ENCODE measurements at regions not wholly inside any gene's neighbourhood (a gene's known extent, or its start where the extent isn't known, plus 50 kb on each side); places are given as distances from the start of the nearest gene placed in this dataset.
"Not testable (repeated sequence)": the region's sequence is repeated elsewhere in the genome, so short reads cannot be mapped to it uniquely, and the experiment has no call there.

DNA sequence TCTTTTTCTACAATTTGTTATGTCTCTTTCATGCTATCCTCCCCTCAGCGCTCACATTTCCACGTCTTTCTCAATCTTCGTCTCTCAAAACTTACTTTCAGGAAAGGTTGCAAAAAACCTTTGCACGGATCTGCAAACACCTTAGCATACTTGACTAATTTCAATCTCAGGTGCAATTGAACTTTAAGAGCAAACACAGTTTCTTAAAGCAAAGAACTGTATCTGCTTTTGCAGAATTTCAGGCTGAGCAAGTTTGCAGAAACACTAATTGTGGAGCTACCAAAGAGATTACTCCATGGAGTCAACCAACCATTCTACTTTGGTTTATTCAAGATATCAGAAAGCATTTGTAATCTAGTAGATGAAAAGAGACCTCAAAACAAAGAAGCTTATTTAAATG, 668.2 kb upstream of the MARCKS start:
- H3K27me3 Mint-ChIP-seq: no peaks in the 10 kb centered on the region

DNA sequence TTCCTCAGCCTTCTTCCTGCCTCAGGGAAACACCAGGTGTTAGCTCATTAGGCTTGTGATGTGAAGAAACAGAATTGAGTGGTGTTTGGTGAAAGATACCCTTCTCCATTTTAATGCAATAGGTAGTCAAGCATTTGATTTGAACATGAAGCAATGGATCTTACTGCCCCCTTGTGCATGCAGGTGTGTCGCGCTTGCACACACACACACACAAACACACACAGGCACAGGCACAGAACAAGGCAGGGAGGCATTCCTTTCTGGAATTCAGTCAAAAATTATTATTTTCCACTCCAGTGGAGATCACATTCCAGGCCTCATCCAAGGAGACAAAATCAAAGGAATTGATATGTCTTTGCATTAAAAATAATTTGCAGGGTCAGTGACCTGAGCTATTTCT, 667.0 kb upstream of the MARCKS start:
- Mint-ChIP-seq H3K9me3 (no peaks in the 10 kb centered on the region), H3K4me1 (no peaks in the 10 kb centered on the region)

More for the DNA sequence above, 668.2 kb upstream of the MARCKS start:
- no peak for ATAC-seq
- no peak for DNase-seq
- H3K9me3 Mint-ChIP-seq: peaks cover 0 to 3% of the 10 kb centered on the region in 2 donors
- no peak overlapping the region for H3K4me3 Mint-ChIP-seq
- H3K27ac Mint-ChIP-seq: no peak overlapping the region
- H3K4me1 Mint-ChIP-seq: no peaks in the 10 kb centered on the region

DNA sequence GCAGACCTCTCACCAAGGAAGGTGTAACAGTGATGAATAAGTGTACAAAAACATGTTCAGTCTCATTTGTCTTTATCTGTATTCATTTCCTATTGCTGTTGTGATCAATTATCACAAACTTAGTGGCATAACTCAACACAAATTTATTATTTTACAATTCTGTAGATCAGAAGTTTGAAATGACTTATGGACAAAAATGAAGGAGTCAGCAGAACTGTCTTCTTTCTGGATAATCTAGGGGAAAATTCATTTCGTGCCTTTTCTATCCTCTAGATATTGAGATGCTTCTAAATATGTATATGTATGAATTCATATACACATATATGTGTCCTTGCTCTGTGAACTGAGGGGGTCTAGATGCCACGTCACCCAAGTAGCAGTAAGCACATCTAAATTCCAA, 663.1 kb upstream of the MARCKS start:
- H3K9me3 Mint-ChIP-seq: no peaks in the 10 kb centered on the region
- H3K27ac Mint-ChIP-seq: no peak overlapping the region
- no peak overlapping the region for H3K4me3 Mint-ChIP-seq
- no peaks in the 10 kb centered on the region for H3K27me3 Mint-ChIP-seq
- no peak for DNase-seq
- no peaks in the 10 kb centered on the region for H3K4me1 Mint-ChIP-seq
- no peak for ATAC-seq

More for the DNA sequence above, 667.0 kb upstream of the MARCKS start:
- no peaks in the 10 kb centered on the region for H3K27me3 Mint-ChIP-seq
- H3K27ac Mint-ChIP-seq: no peak overlapping the region
- DNase-seq (no peak), ATAC-seq (no peak)
- H3K4me3 Mint-ChIP-seq: no peak overlapping the region

DNA sequence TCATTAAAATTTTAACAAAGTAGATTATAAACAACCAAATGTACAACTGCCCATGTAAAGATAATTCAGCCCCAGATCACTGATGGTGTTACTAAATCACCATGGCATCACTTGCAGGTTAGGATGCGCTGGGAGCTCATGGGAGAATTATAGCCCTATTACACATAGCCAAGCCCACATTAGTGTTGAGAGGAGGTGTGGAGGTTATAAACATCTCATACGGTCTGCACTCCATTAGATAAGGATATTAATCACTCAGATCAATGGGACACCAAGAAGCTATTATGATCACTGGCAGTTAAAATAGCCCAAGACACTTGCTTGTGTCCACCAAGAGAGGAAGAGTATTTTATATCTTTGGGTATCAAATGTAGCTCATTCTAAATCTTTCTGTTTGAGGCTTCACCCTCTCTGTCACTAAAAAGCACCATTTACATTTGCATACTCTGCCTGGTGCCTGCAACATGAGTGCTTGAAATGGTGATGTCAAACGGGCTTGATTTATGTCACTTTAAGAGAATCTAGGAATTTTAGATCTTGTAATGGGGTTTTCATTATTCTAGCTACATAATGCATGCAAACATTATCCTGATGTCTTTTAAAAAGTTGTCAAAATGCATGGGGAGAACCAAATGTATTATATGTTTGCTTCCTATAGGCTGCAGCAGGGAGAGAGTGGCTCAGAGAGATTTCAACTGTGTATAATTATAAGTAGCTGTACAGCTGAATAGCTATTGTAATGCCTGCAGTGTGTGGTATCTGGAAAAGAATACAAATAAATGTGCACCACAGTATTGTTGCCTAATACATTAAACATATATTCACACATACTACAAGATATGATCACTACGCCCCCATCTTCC, 654.1 kb upstream of the MARCKS start:
- DNase-seq (no peak), ATAC-seq (no peak)
- Mint-ChIP-seq H3K27ac (no peak overlapping the region), H3K4me3 (no peak overlapping the region), H3K4me1 (no peaks in the 10 kb centered on the region), H3K27me3 (no peaks in the 10 kb centered on the region), H3K9me3 (no peaks in the 10 kb centered on the region)

DNA sequence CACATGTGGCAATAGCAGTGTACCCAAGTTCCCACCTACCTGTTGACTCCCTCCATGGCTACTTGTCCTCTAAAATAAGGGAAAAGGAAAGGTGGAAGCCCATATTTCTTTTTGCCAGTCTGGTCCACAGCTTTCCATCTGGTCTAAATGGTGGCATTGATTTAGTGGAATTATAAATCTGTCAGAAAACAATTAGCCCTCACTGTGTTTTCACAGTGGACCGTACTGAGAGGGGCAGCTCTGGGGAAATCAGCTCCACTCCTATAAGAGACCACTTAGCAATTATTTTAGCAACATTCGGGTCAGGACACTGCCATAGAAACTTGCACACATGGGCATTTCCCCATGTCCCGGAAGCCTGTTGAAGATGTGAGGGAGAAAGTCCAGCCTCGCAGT, 653.4 kb upstream of the MARCKS start:
- Mint-ChIP-seq H3K27me3 (no peaks in the 10 kb centered on the region), H3K27ac (no peak overlapping the region), H3K4me3 (no peak overlapping the region), H3K4me1 (no peaks in the 10 kb centered on the region), H3K9me3 (no peaks in the 10 kb centered on the region)
- ATAC-seq: no peak
- DNase-seq: no peak

DNA sequence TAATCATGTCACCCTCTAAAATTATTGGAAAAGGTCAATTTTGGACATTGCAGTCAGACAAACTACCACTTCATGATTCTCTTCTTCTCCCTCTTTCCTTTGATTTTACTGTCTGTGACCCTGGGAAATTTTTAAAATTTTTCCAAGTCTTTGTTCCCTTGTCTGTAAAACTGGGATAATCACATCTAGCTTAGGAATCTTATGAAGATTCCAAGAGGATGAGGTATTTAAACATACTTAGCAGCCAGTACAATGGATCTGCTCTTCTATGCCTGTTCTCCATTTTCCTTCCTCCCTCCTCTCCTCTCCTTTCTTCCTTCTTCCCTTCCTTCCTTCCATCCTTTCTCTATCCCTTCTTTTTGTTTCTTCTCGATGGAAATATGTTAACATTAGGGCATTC, 651.6 kb upstream of the MARCKS start:
- ATAC-seq (no peak), DNase-seq (no peak)
- H3K9me3 Mint-ChIP-seq: no peaks in the 10 kb centered on the region
- no peak overlapping the region for H3K4me3 Mint-ChIP-seq
- no peaks in the 10 kb centered on the region for H3K27me3 Mint-ChIP-seq
- H3K27ac Mint-ChIP-seq: no peak overlapping the region
- H3K4me1 Mint-ChIP-seq: no peaks in the 10 kb centered on the region

DNA sequence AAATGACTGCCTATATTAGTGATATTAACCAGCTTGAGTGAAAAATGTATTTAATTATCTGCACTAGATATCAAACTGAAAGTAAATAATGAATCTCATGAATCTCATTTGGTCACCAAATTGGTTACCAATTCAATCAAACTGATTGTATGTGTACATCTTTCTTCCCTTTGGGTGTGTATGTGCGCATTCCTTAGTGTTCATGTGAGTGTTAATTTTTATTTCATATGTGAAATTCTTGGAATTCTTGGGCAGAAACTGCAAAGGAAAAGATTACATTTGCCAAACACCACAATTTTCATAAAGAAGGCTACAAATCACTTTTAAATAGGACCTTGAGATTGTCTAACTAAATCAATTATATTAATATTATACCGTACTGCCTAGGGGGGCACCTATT, 648.4 kb upstream of the MARCKS start:
- no peaks in the 10 kb centered on the region for H3K4me1 Mint-ChIP-seq
- H3K27me3 Mint-ChIP-seq: no peaks in the 10 kb centered on the region
- no peak for DNase-seq
- no peaks in the 10 kb centered on the region for H3K9me3 Mint-ChIP-seq
- H3K27ac Mint-ChIP-seq: no peak overlapping the region
- no peak for ATAC-seq
- no peak overlapping the region for H3K4me3 Mint-ChIP-seq

DNA sequence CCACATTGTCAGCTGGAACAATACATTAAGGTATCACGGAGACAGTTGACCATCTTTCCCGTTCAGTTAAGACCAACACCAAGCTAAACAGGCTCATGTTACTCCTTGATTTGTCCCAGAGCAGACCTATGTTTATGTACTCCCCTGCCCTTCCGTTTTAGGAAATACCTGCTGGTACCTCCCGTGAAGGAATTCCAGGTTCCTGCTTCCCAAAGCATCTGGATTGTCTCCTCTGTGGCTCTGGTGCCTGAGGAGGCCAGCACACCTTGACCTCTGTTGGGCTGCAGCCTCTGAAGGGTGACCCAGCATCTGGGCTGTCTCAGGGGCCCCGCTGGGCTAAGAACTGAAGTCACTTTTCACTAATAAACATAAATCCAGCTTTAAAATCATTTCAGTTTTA, 647.8 kb upstream of the MARCKS start:
- Mint-ChIP-seq H3K9me3 (no peaks in the 10 kb centered on the region), H3K27me3 (no peaks in the 10 kb centered on the region), H3K4me1 (no peaks in the 10 kb centered on the region), H3K4me3 (no peak overlapping the region), H3K27ac (no peak overlapping the region)
- DNase-seq (no peak), ATAC-seq (no peak)

DNA sequence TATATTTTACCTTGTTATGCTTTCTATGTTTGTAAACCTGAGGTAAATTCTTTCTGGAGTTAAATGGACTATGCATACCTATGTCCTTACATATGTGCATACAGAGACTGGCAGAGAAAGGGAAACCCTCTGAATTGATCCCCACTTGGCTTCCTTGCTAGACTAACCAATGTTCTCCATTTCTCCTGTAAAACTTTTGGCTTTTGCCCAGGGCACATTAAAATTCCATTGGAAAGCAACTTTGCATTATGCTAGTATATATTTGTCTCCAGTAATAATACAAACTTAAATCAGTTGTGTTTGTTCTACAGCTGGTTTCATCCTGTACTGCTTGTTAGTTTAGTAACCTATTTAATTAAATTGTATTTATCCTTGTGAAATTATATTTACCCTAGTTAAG, 646.0 kb upstream of the MARCKS start:
- Mint-ChIP-seq H3K27ac (no peak overlapping the region), H3K4me1 (no peaks in the 10 kb centered on the region), H3K27me3 (no peaks in the 10 kb centered on the region), H3K4me3 (no peak overlapping the region), H3K9me3 (peaks cover 0 to 7% of the 10 kb centered on the region in 2 donors)
- DNase-seq (no peak), ATAC-seq (no peak)

DNA sequence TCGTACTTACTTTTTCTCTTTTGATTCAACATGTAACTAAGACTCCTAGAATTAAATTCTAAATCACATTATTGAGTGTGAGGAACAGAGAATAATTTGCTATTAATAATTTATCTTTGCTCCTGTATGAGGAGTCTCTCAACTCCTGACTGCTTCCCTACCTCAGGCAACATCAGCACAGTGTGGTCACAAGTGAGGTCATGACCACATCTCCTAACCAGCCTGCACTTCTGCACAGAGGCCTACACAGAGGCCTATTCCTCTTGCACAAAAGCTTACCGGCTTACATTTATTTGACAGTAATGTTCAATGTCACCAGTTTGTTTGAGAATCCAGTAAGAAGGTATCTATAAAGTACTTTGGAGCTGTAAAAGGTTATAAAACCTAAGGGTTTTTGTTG, 637.4 kb upstream of the MARCKS start:
- Mint-ChIP-seq H3K27ac (peak overlapping the region in 1 of 2 donors; percentile 91), H3K4me1 (no peaks in the 10 kb centered on the region), H3K4me3 (no peak overlapping the region), H3K27me3 (no peaks in the 10 kb centered on the region), H3K9me3 (peaks cover 4 to 13% of the 10 kb centered on the region in 2 donors)
- ATAC-seq: no peak
- no peak for DNase-seq

DNA sequence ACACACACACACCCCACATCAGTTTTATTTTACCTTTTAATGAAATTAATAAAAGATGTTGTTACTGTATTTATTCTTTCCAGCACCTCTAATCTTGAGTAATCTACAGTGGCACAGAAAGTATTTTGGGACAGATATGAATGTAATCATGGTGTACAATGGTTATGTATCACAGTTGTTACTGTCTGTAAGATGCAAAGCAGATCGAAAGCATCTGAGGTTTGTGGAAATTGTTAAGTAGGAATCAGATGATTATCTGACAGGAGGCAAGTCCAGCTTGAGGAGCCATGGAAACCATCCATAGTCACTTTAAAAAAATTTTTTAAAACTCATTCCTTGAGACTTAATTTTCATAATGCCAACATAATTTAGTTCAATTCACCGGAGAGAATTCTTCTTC, 636.3 kb upstream of the MARCKS start:
- H3K4me1 Mint-ChIP-seq: no peaks in the 10 kb centered on the region
- DNase-seq: no peak
- H3K4me3 Mint-ChIP-seq: no peak overlapping the region
- no peak for ATAC-seq
- peaks cover 4 to 6% of the 10 kb centered on the region in 2 donors for H3K9me3 Mint-ChIP-seq
- H3K27ac Mint-ChIP-seq: no peak overlapping the region
- no peaks in the 10 kb centered on the region for H3K27me3 Mint-ChIP-seq

DNA sequence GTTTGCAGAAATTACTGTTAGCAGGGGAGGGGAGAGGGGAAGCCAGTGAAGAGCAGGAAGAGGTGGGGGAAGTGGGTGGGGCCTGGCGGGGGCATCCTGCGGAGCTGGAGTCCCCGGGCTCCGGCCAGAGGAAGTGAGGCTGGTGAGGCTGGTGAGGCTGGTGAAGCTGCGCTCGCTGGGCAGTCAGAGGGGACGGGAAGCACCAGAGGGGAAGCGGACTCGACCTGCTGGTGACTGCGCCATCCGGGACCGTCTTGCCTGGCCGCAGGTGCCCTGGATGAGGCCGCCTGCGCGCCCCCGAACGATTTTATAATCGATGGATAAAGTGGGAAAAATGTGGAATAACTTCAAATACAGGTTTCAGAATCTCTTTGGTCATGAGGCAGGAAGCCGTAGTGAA, 635.3 kb upstream of the MARCKS start:
- no peak overlapping the region for H3K4me3 Mint-ChIP-seq

DNA sequence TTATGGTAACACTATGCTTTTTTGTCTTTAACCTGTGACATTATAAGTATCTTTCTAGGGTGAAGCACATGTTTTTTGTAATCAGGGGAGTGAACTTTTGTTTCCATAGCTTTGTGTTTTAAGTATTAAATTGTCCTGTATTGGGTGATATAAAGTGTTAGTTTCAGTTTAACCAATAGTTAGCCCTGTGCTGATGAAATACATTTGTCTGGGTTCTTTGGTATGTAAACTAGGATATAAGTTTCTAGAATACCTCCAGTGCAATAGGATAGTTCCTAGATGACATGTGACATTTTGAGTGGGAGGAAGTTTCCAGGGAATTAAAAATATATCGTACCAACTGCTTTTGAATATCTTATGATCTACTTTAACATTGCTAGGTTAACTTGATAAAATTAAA, 611.0 kb upstream of the MARCKS start:
- ATAC-seq (no peak), DNase-seq (no peak)
- Mint-ChIP-seq H3K9me3 (peaks cover 0 to 4% of the 10 kb centered on the region in 2 donors), H3K27me3 (no peaks in the 10 kb centered on the region), H3K4me1 (no peaks in the 10 kb centered on the region), H3K4me3 (no peak overlapping the region), H3K27ac (no peak overlapping the region)

More for the DNA sequence above, 635.3 kb upstream of the MARCKS start:
- H3K9me3 Mint-ChIP-seq: peaks cover 4 to 6% of the 10 kb centered on the region in 2 donors
- H3K4me1 Mint-ChIP-seq: no peaks in the 10 kb centered on the region
- H3K27ac Mint-ChIP-seq: no peak overlapping the region
- ATAC-seq (no peak), DNase-seq (no peak)
- H3K27me3 Mint-ChIP-seq: no peaks in the 10 kb centered on the region

DNA sequence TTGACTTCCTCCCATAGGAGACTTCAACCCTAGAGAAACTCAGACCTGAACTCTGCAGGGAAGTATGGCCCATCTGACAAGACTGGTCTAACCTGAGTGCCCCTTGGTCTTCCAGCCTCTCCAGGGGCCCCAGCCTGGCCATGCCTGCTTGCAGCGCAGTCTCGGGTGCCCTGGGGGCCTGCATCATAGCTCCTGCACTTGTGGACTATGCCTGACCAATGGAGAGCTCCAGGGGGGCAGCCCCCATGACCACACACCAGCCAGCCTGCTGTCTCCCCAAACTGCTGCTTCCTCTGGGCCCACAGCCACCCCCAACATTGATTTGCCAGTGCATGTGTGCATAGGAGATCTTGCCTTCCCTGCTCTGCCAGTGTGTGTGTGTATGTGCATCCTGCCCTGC, 608.6 kb upstream of the MARCKS start:
- DNase-seq: no peak
- Mint-ChIP-seq H3K4me3 (no peak overlapping the region), H3K4me1 (no peaks in the 10 kb centered on the region), H3K27ac (no peak overlapping the region), H3K9me3 (peaks cover 0 to 4% of the 10 kb centered on the region in 2 donors), H3K27me3 (no peaks in the 10 kb centered on the region)
- ATAC-seq: no peak

DNA sequence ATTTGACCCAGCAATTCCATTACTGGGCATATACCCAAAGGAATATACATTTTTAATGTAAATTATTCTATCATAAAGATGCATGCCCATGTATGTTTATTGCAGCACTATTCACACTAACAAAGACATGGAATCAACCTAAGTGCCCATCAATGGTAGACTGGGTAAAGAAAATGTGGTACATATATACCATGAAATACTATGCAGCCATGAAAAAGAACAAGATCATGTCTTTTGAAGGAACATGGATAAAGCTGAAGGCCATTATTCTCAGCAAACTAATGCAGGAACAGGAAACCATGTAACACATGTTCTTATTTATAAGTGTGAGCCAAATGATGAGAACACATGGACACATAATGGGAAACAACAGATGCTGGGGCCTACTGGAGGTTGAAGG, 603.0 kb upstream of the MARCKS start:
- not testable (repeated sequence) for ATAC-seq, H3K27me3 Mint-ChIP-seq, DNase-seq, H3K9me3 Mint-ChIP-seq, H3K4me1 Mint-ChIP-seq, H3K4me3 Mint-ChIP-seq, H3K27ac Mint-ChIP-seq

DNA sequence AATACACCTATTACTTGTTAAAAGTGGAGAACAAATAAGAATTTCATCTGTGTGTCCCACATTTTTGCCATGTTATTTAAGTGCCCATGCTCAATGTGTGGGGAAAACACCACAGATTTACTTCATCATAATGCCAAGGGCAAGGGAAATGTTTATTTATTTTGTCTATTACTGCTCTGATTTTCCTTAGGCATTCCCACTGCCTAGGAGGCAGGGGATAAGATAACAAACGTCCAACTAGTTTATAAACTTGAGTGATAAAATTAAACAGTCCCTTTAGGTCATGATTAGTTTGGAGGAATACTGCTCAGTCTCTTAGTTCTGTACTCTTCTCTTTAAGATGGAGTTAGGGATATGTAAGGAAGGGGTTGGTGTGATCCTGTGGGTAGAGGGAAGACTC, 598.4 kb upstream of the MARCKS start:
- DNase-seq (no peak), ATAC-seq (peak; percentile 26)
- H3K27me3 Mint-ChIP-seq: no peaks in the 10 kb centered on the region
- no peak overlapping the region for H3K4me3 Mint-ChIP-seq
- no peak overlapping the region for H3K27ac Mint-ChIP-seq
- H3K9me3 Mint-ChIP-seq: peaks cover 0 to 7% of the 10 kb centered on the region in 2 donors
- H3K4me1 Mint-ChIP-seq: no peaks in the 10 kb centered on the region

DNA sequence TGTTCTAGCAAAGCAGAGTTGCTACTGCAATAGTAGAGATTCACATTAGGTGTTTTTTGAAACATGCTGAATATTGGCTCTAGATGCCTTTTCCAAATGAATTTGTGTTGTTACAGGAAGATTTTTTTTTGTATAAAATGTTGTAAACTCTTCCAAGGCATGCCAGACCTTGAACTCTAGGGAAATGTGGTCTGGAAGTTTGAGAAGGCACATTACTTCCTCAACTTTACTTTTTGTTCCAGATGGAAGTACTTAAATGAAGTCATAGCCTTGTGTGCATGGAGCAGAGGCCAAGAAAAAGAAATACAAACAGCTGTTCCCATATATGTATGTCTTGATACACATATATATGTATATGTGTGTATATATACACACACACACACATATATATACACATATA, 585.7 kb upstream of the MARCKS start:
- ATAC-seq (no peak), DNase-seq (no peak)
- no peaks in the 10 kb centered on the region for H3K4me1 Mint-ChIP-seq
- no peak overlapping the region for H3K27ac Mint-ChIP-seq
- no peak overlapping the region for H3K4me3 Mint-ChIP-seq
- peaks cover 23 to 31% of the 10 kb centered on the region in 2 donors for H3K9me3 Mint-ChIP-seq
- H3K27me3 Mint-ChIP-seq: no peaks in the 10 kb centered on the region

All from stimulated activated naive CD8-positive, alpha-beta T cell treated with anti-CD3 and anti-CD28 coated beads, Interleukin-15, amount 100 ng/mL, for 72 hours (primary cell).